Tongue (tissue), 1 donor: ENCODE measurements at regions not wholly inside any gene's neighbourhood (a gene's known extent, or its start where the extent isn't known, plus 50 kb on each side); places are given as distances from the start of the nearest gene placed in this dataset.

ENCODE experiments used
- DNase-seq: peaks from one replicate; pipeline ENCODE4 v3.0.0-alpha.2; 2015

- no peak for DNase-seq
Observed at GRCh38 chr4:54915276-54915675, 210.1 kb downstream of the KDR start.

- DNase-seq: no peak
Observed at GRCh38 chr4:54914781-54915180, 210.6 kb downstream of the KDR start.

- DNase-seq: no peak
Observed at GRCh38 chr4:54913751-54914526, 211.5 kb downstream of the KDR start.

GRCh38 chr4:54912155-54912554, 213.2 kb downstream of the KDR start:
- DNase-seq: no peak

GRCh38 chr4:54909961-54910360, 215.4 kb downstream of the KDR start:
- no peak for DNase-seq

- DNase-seq: no peak
Observed at GRCh38 chr4:54908763-54909162, 216.6 kb downstream of the KDR start.

- DNase-seq: no peak
Observed at GRCh38 chr4:54904953-54905352, 220.4 kb downstream of the KDR start.

GRCh38 chr4:54902976-54903375, 222.4 kb downstream of the KDR start:
- no peak for DNase-seq

- DNase-seq: no peak
Observed at GRCh38 chr4:54902271-54902670, 223.1 kb downstream of the KDR start.

- no peak for DNase-seq
Observed at GRCh38 chr4:54901202-54901601, 224.2 kb downstream of the KDR start.

GRCh38 chr4:54898656-54899340, 226.6 kb downstream of the KDR start:
- DNase-seq: peak; percentile 60

- no peak for DNase-seq
Observed at GRCh38 chr4:54898056-54898562, 227.3 kb downstream of the KDR start.

GRCh38 chr4:54897590-54897989, 227.8 kb downstream of the KDR start:
- DNase-seq: no peak

GRCh38 chr4:54882616-54883015, 224.9 kb downstream of the KIT start:
- no peak for DNase-seq

GRCh38 chr4:54879576-54879975, 221.8 kb downstream of the KIT start:
- no peak for DNase-seq

- no peak for DNase-seq
Observed at GRCh38 chr4:54877006-54877405, 219.2 kb downstream of the KIT start.

GRCh38 chr4:54872261-54872660, 214.5 kb downstream of the KIT start:
- no peak for DNase-seq

GRCh38 chr4:54863571-54864255, 206.0 kb downstream of the KIT start:
- no peak for DNase-seq

GRCh38 chr4:54861201-54861600, 203.4 kb downstream of the KIT start:
- DNase-seq: no peak

GRCh38 chr4:54855191-54855854, 197.6 kb downstream of the KIT start:
- DNase-seq: no peak

- no peak for DNase-seq
Observed at GRCh38 chr4:54852602-54853001, 194.8 kb downstream of the KIT start.

GRCh38 chr4:54852054-54852453, 194.3 kb downstream of the KIT start:
- no peak for DNase-seq

GRCh38 chr4:54844911-54845310, 187.2 kb downstream of the KIT start:
- DNase-seq: no peak
